Liver (tissue), 8 donors: ENCODE measurements at regions not wholly inside any gene's neighbourhood (a gene's known extent, or its start where the extent isn't known, plus 50 kb on each side); places are given as distances from the start of the nearest gene placed in this dataset.

ENCODE experiments used
- DNase-seq: peaks from one replicate; pipeline ENCODE4 v3.0.0-alpha.2; 2017; ENCODE audit warnings: low spot score
- H3K27ac ChIP-seq, 2 donors: one replicate each; pipeline ENCODE4 v1.7.0; 2013; ENCODE audit warnings: inconsistent platforms in 2 of 2, low read length in 2 of 2, control low read depth in 1 of 2, low read depth in 1 of 2, mild to moderate bottlenecking in 1 of 2
- H3K27me3 ChIP-seq, 4 donors: one replicate each; pipeline versions ENCODE4 v1.6.1 to v1.7.0; 2013; ENCODE audit warnings: low read length in 3 of 4, inconsistent platforms in 1 of 4, mild to moderate bottlenecking in 1 of 4, moderate library complexity in 1 of 4; ENCODE audit not compliant: control insufficient read depth in 4 of 4, insufficient read depth in 4 of 4
- H3K36me3 ChIP-seq, 4 donors: one replicate each; pipeline versions ENCODE4 v1.6.1 to v1.7.0; 2013; ENCODE audit warnings: low read length in 3 of 4, mild to moderate bottlenecking in 3 of 4, low read depth in 1 of 4, moderate library complexity in 1 of 4; ENCODE audit not compliant: control insufficient read depth in 4 of 4, insufficient read depth in 3 of 4
- H3K4me1 ChIP-seq, 4 donors: one replicate each; pipeline versions ENCODE4 v1.6.1 to v1.7.0; 2013; ENCODE audit warnings: low read length in 3 of 4, mild to moderate bottlenecking in 3 of 4, moderate library complexity in 1 of 4; ENCODE audit not compliant: control insufficient read depth in 4 of 4, insufficient read depth in 4 of 4
- H3K4me3 ChIP-seq, 3 donors: one replicate each; pipeline versions ENCODE4 v1.6.1 to v1.7.0; 2013; ENCODE audit warnings: low read length in 3 of 3, control low read depth in 1 of 3, low read depth in 1 of 3, mild to moderate bottlenecking in 1 of 3
- H3K9ac ChIP-seq, 2 donors: one replicate each; pipeline ENCODE4 v1.7.0; 2013; ENCODE audit warnings: low read length in 2 of 2, mild to moderate bottlenecking in 2 of 2, moderate library complexity in 2 of 2, control low read depth in 1 of 2, low read depth in 1 of 2
- H3K9me3 ChIP-seq, 4 donors: one replicate each; pipeline versions ENCODE4 v1.6.1 to v1.7.0; 2013; ENCODE audit warnings: low read length in 3 of 4; ENCODE audit not compliant: control insufficient read depth in 4 of 4
- CTCF ChIP-seq: fragments of 150-350 bp; IDR thresholded peaks from 2 replicates; pipeline ENCODE4 v1.5.1; 2017; ENCODE audit warnings: improper control_type of control experiment, low read depth, low read length; ENCODE audit not compliant: missing input control
- GABPA ChIP-seq, 2 donors: IDR thresholded peaks in 1 of 2; conservative IDR thresholded peaks in 1 of 2; 2 replicates each; pipeline ENCODE4 v1.6.1; 2016; ENCODE audit warnings: antibody characterized with exemption in 2 of 2, mild to moderate bottlenecking in 1 of 2, moderate library complexity in 1 of 2
- HNF4A ChIP-seq, 2 donors: conservative IDR thresholded peaks; 2 replicates each; pipeline ENCODE4 v1.6.1; 2016; ENCODE audit warnings: antibody characterized with exemption in 2 of 2, mild to moderate bottlenecking in 2 of 2
- MAX ChIP-seq: IDR thresholded peaks from 2 replicates; pipeline ENCODE4 v1.6.1; 2016; ENCODE audit warnings: antibody characterized with exemption
- NR2F2 ChIP-seq: IDR thresholded peaks from 2 replicates; pipeline ENCODE4 v1.6.1; 2016; ENCODE audit warnings: antibody characterized with exemption
- RAD21 ChIP-seq, 2 donors: IDR thresholded peaks; 2 replicates each; pipeline ENCODE4 v1.6.1; 2016; ENCODE audit warnings: antibody characterized with exemption in 2 of 2, mild to moderate bottlenecking in 2 of 2
- REST ChIP-seq: IDR thresholded peaks from 2 replicates; pipeline ENCODE4 v1.6.1; 2016; ENCODE audit warnings: antibody characterized with exemption, mild to moderate bottlenecking
- RXRA ChIP-seq, 2 donors: IDR thresholded peaks; 2 replicates each; pipeline ENCODE4 v1.6.1; 2017 to 2018; ENCODE audit warnings: antibody characterized with exemption in 2 of 2, mild to moderate bottlenecking in 1 of 2
- SP1 ChIP-seq: IDR thresholded peaks from 2 replicates; pipeline ENCODE4 v1.6.1; 2018; ENCODE audit warnings: antibody characterized with exemption, mild to moderate bottlenecking
- TAF1 ChIP-seq: conservative IDR thresholded peaks from 2 replicates; pipeline ENCODE4 v1.6.1; 2016; ENCODE audit warnings: antibody characterized with exemption, mild to moderate bottlenecking
- ZBTB33 ChIP-seq: IDR thresholded peaks from 2 replicates; pipeline ENCODE4 v1.6.1; 2016; ENCODE audit warnings: antibody characterized with exemption
- WGBS: extraction: QIAGEN DNeasy Blood & Tissue Kit; methylation state at CpG from one replicate; pipeline ENCODE4 v1.1.7; 2013; 5-methylcytosine and 5-hydroxymethylcytosine counted together
- donor health status: healthy.
- donor health status: healthy.
- donor health status: healthy.
- donor health status: healthy.
- donor health status: healthy.

GRCh38 chr9:90342607-90343006, 300.0 kb downstream of the DIRAS2 start:
- Histone ChIP-seq H3K9me3 (no peaks in the 10 kb centered on the region), H3K4me3 (no peak overlapping the region), H3K9ac (no peak overlapping the region), H3K4me1 (no peaks in the 10 kb centered on the region), H3K27ac (no peak overlapping the region), H3K36me3 (no peaks in the 10 kb centered on the region), H3K27me3 (no peaks in the 10 kb centered on the region)
- no peak for DNase-seq
- TF ChIP-seq MAX: no peak
- WGBS: 75% methylated on average over 4 of the region's 4 CpGs

GRCh38 chr9:90343366-90343765, 299.3 kb downstream of the DIRAS2 start:
- no peak overlapping the region for H3K27ac ChIP-seq
- DNase-seq: no peak
- no peaks in the 10 kb centered on the region for H3K36me3 ChIP-seq
- no peaks in the 10 kb centered on the region for H3K4me1 ChIP-seq
- H3K4me3 ChIP-seq: no peak overlapping the region
- H3K27me3 ChIP-seq: no peaks in the 10 kb centered on the region
- no peak overlapping the region for H3K9ac ChIP-seq
- WGBS: 75% methylated on average over 3 of the region's 3 CpGs
- no peaks in the 10 kb centered on the region for H3K9me3 ChIP-seq
- TF ChIP-seq REST: peak; percentile 97
- no peak for TF ChIP-seq NR2F2

- no peaks in the 10 kb centered on the region for H3K9me3 ChIP-seq
- TF ChIP-seq TAF1 (no peak), CTCF (no peak), HNF4A (conservative IDR thresholded peaks at IDR 0.05) (no peak), NR2F2 (no peak), SP1 (no peak), RXRA (IDR thresholded peaks at IDR 0.05) (no peak), GABPA (IDR thresholded peaks at IDR 0.05 in 1 of 2, conservative IDR thresholded peaks at IDR 0.05 in 1 of 2) (no peak), RAD21 (IDR thresholded peaks at IDR 0.05) (no peak), ZBTB33 (no peak)
- H3K36me3 ChIP-seq: no peaks in the 10 kb centered on the region
- no peak overlapping the region for H3K27ac ChIP-seq
- 76% methylated on average over 1 of the region's 1 CpG for WGBS
- peaks cover 0 to 2% (median 0%) of the 10 kb centered on the region in 4 donors for H3K27me3 ChIP-seq
- H3K4me1 ChIP-seq: no peaks in the 10 kb centered on the region
- DNase-seq: no peak
- no peak overlapping the region for H3K4me3 ChIP-seq
- no peak overlapping the region for H3K9ac ChIP-seq
These were observed 298.6 kb downstream of the DIRAS2 start for GRCh38 chr9:90343991-90344390.
